ENCODE measurements at regions not wholly inside any gene's neighbourhood (a gene's known extent, or its start where the extent isn't known, plus 50 kb on each side); places are given as distances from the start of the nearest gene placed in this dataset.

DNA sequence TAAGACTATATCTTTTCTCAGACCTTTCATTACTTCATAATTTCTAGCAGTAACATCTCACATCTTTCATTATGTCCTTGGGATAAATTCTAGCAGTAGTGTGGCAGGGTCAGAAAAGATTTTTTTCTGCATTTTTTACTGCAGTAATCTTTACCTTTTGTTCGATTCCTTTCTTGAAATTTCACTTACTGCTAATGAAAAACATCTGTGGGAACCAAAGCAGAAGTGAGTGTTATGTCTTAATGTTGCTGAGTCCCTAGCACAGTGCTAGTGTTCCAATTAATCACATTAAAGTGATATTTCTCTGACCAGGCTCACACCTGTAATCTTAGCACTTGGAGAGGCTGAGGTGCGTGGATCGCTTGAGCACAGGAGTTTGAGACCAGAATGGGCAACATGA, 123.6 kb downstream of the EHF start:
- Histone ChIP-seq H3K4me1 (ENCODE audit: control insufficient read depth in 2 of 2, insufficient read depth in 2 of 2, low read length in 2 of 2) (no peaks in the 10 kb centered on the region), H3K27ac (ENCODE audit: low read length in 2 of 2) (no peak overlapping the region), H2AFZ (ENCODE audit: insufficient read depth, low read depth, low read length, poor library complexity, severe bottlenecking) (no peak overlapping the region), H3K4me2 (replicated peaks; ENCODE audit: low read depth, low read length, poor library complexity, severe bottlenecking) (no peak overlapping the region), H3K9ac (ENCODE audit: low read length) (no peak overlapping the region), H3K36me3 (replicated peaks in 1 of 2; ENCODE audit: control extremely low read depth in 1 of 2, control insufficient read depth in 1 of 2, extremely low read depth in 1 of 2, insufficient read depth in 2 of 2, low read length in 1 of 2) (no peaks in the 10 kb centered on the region), H3K27me3 (replicated peaks in 1 of 4; ENCODE audit: control extremely low read depth in 1 of 4, control insufficient read depth in 3 of 4, insufficient read depth in 4 of 4, low read length in 3 of 4) (no peaks in the 10 kb centered on the region), H3K4me3 (ENCODE audit: control extremely low read depth in 1 of 5, extremely low read depth in 1 of 5, insufficient read depth in 1 of 5, low read depth in 2 of 5, low read length in 4 of 5) (no peak overlapping the region), H3K79me2 (ENCODE audit: control insufficient read depth, insufficient read depth, low read length) (no peaks in the 10 kb centered on the region), H4K20me1 (ENCODE audit: control insufficient read depth, insufficient read depth, low read length, poor library complexity, severe bottlenecking) (no peaks in the 10 kb centered on the region), H3K9me3 (ENCODE audit: control extremely low read depth in 1 of 3, control insufficient read depth in 2 of 3, insufficient read depth in 1 of 3, low read length in 2 of 3) (no peaks in the 10 kb centered on the region)
- peaks cover 26% of the 10 kb centered on the region for H3K27me3 Mint-ChIP-seq
- no peak for DNase-seq
- no peaks in the 10 kb centered on the region for H3K9me3 Mint-ChIP-seq (ENCODE audit: insufficient read depth)
- no peaks in the 10 kb centered on the region for H3K4me1 Mint-ChIP-seq
- intact Hi-C loops (cut with micrococcal nuclease): no loop called here
- no peak for TF ChIP-seq EZH2 (IDR thresholded peaks at IDR 0.05; ENCODE audit: borderline replicate concordance, insufficient read depth, low read depth, low read length, poor library complexity, severe bottlenecking)
- TF ChIP-seq, protein P1, sequence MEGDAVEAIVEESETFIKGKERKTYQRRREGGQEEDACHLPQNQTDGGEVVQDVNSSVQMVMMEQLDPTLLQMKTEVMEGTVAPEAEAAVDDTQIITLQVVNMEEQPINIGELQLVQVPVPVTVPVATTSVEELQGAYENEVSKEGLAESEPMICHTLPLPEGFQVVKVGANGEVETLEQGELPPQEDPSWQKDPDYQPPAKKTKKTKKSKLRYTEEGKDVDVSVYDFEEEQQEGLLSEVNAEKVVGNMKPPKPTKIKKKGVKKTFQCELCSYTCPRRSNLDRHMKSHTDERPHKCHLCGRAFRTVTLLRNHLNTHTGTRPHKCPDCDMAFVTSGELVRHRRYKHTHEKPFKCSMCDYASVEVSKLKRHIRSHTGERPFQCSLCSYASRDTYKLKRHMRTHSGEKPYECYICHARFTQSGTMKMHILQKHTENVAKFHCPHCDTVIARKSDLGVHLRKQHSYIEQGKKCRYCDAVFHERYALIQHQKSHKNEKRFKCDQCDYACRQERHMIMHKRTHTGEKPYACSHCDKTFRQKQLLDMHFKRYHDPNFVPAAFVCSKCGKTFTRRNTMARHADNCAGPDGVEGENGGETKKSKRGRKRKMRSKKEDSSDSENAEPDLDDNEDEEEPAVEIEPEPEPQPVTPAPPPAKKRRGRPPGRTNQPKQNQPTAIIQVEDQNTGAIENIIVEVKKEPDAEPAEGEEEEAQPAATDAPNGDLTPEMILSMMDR (IDR thresholded peaks at IDR 0.05): no peak
- CTCF ChIA-PET: no interaction called here
- 100% methylated on average over 1 of the region's 3 CpGs for WGBS (ENCODE audit: insufficient coverage)
- H3K4me3 Mint-ChIP-seq: no peak overlapping the region
- H3K27ac Mint-ChIP-seq: no peak overlapping the region
- POLR2A ChIA-PET: no interaction called here
- no peak for ATAC-seq (ENCODE audit: low read depth)

DNA sequence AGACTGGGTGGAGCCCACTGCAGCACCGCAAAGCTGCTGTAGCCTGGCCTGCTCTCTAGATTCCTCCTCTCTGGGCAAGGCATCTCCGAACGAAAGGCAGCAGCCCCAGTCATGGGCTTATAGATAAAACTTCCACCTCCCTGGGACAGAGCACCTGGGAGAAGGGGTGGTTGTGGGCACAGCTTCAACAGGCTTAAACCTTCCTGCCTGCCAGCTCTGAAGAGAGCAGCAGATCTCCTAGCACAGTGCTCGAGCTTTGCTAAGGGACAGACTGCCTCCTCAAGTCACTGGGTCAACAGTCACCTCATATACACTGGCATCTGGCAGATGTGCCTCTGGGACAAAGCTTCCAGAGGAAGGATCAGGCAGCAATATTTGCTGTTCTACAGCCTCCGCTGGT, 117.3 kb downstream of the EHF start:
- intact Hi-C loops (cut with micrococcal nuclease): no loop called here
- Mint-ChIP-seq H3K27me3 (peaks cover 38% of the 10 kb centered on the region), H3K27ac (no peak overlapping the region), H3K9me3 (ENCODE audit: insufficient read depth) (peaks cover 2% of the 10 kb centered on the region), H3K4me1 (no peaks in the 10 kb centered on the region), H3K4me3 (no peak overlapping the region)
- Histone ChIP-seq H3K4me1 (ENCODE audit: control insufficient read depth in 2 of 2, insufficient read depth in 2 of 2, low read length in 2 of 2) (no peaks in the 10 kb centered on the region), H3K4me3 (ENCODE audit: control extremely low read depth in 1 of 5, extremely low read depth in 1 of 5, insufficient read depth in 1 of 5, low read depth in 2 of 5, low read length in 4 of 5) (no peak overlapping the region), H3K79me2 (ENCODE audit: control insufficient read depth, insufficient read depth, low read length) (no peaks in the 10 kb centered on the region), H3K9me3 (ENCODE audit: control extremely low read depth in 1 of 3, control insufficient read depth in 2 of 3, insufficient read depth in 1 of 3, low read length in 2 of 3) (peaks cover 0 to 11% (median 0%) of the 10 kb centered on the region in 3 donors), H3K36me3 (replicated peaks in 1 of 2; ENCODE audit: control extremely low read depth in 1 of 2, control insufficient read depth in 1 of 2, extremely low read depth in 1 of 2, insufficient read depth in 2 of 2, low read length in 1 of 2) (no peaks in the 10 kb centered on the region), H3K27ac (ENCODE audit: low read length in 2 of 2) (no peak overlapping the region), H3K27me3 (replicated peaks in 1 of 4; ENCODE audit: control extremely low read depth in 1 of 4, control insufficient read depth in 3 of 4, insufficient read depth in 4 of 4, low read length in 3 of 4) (peaks cover 0 to 7% (median 0%) of the 10 kb centered on the region in 4 experiments), H3K4me2 (replicated peaks; ENCODE audit: low read depth, low read length, poor library complexity, severe bottlenecking) (no peak overlapping the region), H3K9ac (ENCODE audit: low read length) (no peak overlapping the region), H4K20me1 (ENCODE audit: control insufficient read depth, insufficient read depth, low read length, poor library complexity, severe bottlenecking) (no peaks in the 10 kb centered on the region), H2AFZ (ENCODE audit: insufficient read depth, low read depth, low read length, poor library complexity, severe bottlenecking) (no peak overlapping the region)
- DNase-seq (no peak), ATAC-seq (ENCODE audit: low read depth) (no peak)
- no peak for TF ChIP-seq EZH2 (IDR thresholded peaks at IDR 0.05; ENCODE audit: borderline replicate concordance, insufficient read depth, low read depth, low read length, poor library complexity, severe bottlenecking)
- TF ChIP-seq, protein P1 (IDR thresholded peaks at IDR 0.05): no peak
- ChIA-PET CTCF (no interaction called here), POLR2A (no interaction called here)
- WGBS (ENCODE audit: insufficient coverage): 88% methylated on average over 5 of the region's 5 CpGs
